ENCODE measurements at regions not wholly inside any gene's neighbourhood (a gene's known extent, or its start where the extent isn't known, plus 50 kb on each side); places are given as distances from the start of the nearest gene placed in this dataset.
"Not testable (repeated sequence)": the region's sequence is repeated elsewhere in the genome, so short reads cannot be mapped to it uniquely, and the experiment has no call there.

DNA sequence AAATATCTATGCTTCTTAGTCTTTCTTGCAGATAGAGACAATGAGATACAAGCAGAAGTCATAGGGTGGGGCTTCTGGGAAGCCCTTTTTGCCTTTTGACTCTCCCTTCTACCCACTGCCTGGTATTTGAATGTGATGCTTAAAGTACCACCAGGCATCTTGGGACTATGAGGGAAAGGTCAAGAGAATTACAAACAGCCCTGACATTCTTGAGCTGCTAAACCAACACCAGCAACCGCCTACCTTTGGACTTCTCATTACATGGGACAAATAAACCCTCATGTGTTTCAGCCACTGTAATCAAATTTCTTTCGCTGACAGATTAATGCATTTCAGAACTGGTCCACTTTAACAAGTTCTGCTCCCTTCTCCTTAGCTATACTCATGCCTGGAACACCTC is 112.8 kb downstream of the LUZP4 start:
- no peak for DNase-seq (ENCODE audit: low read depth in 2 of 2)

DNA sequence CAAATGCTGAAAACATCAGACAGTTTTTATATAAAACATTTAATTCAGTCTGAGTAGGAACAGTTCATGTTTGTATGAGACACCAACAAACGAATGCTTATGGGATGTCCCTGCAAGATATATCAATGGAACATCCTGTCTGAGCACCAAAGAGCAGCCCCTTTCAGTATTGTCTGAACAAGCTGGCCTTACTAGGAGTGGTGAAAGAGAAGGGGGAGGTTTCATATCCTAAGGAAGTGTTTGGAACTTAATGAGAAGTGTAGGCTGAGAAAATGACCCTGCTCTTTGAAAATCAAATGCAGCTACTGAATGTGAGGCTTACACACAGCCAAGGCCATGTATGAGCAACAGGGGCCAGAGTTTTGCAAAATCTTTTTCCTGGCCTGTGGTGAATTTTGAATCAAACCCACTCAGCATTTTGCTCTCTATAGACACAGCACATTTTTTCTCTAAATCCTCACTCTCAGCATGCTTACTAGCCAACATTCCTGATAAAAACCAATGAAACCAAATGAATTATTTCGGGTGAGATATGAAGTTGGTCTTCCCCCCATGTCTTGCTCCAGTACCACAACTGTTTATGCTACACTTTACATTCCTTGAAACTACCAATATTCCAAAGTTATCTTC is 119.4 kb downstream of the LUZP4 start:
- peak; percentile 25 to 47 for DNase-seq (ENCODE audit: low read depth in 2 of 2)

DNA sequence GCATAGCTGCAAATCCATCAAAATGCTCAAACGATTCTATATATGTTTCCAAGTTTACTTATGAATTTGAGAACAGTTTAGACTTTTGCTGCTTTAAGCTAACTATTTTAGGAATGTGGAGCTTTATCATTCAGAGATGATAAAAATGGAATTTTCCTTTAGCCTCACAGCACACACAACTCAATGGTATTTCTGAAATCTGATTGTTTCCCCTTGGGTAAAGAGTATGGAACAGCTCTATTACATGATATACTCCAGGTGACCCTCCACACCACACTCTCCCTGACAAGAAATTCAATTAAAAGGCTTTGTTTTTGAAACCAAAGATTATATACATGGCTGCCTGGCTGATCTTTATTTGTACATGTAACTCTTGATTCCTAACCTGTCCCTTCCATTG is 120.0 kb downstream of the LUZP4 start:
- peak in 1 of 2 experiments; percentile 13 for DNase-seq (ENCODE audit: low read depth in 2 of 2)

DNA sequence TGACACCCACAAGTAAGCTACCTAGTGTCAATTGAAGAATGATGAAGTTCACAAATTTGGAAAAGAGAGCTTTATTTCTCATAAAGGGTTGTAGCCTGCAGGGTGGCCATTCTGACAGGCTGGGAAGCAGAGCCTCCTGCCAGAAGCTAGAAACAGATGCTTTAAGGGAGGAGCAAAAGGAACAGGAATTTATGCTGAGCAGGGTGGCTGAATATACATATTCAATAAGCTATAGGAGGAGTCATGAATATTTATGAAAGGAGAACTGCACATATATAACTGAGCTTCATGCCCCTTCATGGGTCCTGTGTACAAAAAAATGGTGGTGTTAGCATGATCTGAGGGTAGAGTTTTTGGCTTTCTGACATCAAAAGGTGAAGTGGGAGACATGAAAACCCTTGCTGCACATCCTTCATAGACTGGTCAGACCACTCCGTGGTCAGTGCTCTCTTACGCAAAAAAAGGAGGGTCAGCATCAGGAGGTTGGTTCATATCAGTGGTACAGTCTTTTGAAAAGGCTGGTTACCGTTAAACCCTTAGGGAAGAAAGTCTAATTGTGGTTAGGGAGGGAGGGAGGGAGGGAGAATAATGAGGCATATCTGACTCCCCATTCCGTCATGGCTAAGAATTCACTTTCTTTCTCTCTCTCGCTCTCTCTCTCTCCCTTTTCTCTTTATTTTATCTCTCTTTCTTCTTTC is 121.4 kb downstream of the LUZP4 start:
- no peak for DNase-seq (ENCODE audit: low read depth in 2 of 2)

DNA sequence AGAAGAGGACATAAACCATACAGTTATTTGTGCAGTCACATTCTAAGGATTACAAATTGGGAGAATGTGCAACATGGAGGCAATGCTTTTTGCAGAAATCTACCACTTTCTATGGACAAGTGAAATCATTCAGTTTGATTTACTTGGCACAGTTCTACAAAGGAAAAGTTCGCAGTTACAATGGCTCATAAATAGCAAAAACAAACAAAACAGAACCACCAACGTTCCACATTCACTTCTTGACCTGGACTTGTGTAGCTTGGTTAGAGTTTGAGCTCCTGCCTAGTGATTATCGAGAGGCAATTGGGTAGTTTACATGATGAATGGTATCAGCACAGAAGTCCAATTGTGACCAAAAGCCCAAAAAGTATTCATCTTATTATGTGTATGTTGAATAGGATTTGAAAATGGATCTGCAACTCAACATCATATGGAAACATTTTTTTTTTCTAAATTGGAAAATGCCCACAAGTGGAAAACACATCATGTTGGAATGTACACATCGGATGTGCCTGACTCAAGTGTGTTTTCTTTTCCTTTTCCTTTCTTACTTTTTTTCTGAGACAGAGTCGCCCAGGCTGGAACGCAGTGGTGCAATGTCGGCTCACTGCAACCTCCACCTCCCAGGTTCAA is 123.8 kb downstream of the LUZP4 start:
- peak in 1 of 2 experiments; percentile 18 for DNase-seq (ENCODE audit: low read depth in 2 of 2)

DNA sequence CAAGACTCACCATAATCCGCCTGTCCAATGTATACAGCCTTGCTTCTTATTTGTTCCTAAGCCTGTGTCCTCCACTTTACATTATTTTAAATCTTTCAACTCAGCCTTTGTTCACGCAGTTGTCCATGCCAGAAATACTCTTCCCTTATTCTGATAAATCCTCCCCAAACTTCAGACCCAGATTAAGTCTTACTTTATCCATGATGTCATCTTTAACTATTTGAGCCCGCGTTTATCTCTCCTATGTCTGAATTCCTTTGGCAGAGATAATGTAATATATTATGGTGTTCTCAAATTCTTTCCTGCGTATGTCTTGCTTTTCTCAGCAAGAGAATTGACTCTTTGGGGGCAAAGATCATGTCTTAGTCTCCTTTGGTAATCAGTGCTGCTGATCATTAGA is 129.6 kb downstream of the LUZP4 start:
- DNase-seq (ENCODE audit: low read depth in 2 of 2), result no peak

DNA sequence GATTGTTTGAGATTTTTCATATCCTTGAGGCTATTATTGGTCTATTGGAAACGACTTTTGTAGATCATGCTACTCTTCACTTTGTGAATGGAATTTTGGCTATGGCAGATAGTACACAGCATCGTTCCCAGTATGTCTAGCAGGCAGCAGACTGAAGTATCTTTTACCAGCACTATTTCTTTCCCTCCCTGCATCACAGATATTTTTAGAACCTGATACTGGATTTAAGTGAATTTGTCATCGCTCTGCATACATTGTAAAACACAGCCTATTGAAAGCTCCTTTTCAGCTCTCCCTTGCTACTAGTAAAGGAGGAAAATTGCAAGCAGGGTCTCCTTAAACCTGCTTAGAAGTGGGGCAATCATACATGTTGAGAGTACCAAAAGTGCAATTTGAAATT is 133.6 kb downstream of the LUZP4 start:
- no peak for DNase-seq (ENCODE audit: low read depth in 2 of 2)

DNA sequence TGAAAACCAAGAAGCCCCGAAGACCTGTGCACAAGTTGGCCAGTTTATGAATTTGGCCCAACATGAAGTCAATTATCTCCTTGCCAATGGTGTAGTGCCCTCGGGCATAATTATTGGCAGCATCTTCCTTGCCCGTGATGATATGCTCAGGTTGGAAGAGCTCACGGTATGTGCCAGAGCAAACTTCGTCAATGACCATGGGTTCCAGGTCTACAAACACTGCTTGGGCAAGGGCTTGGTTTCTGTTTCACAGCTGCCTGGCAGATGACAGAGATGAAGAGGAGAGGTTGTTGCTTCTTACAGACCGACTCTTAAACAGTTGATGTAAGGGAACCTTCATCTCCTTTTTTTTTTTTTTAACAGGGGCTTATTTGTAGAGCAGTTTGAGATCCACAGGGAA is 135.6 kb upstream of the PLS3 start:
- DNase-seq (ENCODE audit: low read depth in 2 of 2), result no peak

DNA sequence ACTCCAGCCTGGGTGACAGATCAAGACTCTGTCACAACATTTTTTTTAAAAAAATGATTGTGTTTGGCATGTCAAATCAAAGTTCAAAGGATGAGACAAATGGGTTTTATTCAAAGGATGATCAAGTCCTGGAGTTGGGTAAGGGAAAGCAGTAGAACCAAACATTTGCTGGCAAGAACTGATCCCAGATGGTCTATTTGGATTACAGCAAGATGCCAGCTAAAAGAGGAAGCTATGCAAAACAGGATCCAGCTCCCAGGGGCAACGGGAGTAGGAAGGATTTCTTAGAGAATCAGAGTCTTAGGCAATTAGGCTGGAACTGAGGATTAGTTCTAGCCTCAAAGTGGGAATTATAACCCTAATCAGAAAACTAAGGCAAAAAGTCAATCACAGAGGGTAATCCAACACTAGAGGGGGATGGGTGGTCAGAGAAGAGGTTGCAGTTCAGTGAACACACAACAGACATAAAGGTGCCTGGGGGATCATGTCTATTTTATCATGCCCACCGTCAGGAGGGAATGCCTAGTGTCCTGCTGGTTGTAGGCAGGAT is 133.0 kb upstream of the PLS3 start:
- DNase-seq (ENCODE audit: low read depth in 2 of 2), result no peak

DNA sequence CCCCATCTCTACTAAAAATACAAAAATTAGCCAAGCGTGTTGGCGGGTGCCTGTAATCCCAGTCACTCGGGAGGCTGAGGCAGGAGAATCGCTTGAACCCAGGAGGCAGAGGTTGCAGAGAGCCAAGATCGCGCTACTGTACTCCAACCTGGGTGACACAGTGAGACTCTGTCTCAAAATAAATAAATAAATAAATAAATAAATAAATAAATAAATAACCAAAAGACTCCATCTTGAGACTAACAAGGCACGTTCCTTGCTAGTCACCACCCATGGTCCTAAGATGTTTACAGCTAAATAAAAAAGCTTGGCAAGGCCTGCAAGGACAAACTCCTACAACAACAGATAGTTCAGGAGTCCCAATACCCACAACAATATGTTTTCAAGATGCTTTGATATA is 126.1 kb upstream of the PLS3 start:
- DNase-seq (ENCODE audit: low read depth in 2 of 2), result not testable (repeated sequence)

DNA sequence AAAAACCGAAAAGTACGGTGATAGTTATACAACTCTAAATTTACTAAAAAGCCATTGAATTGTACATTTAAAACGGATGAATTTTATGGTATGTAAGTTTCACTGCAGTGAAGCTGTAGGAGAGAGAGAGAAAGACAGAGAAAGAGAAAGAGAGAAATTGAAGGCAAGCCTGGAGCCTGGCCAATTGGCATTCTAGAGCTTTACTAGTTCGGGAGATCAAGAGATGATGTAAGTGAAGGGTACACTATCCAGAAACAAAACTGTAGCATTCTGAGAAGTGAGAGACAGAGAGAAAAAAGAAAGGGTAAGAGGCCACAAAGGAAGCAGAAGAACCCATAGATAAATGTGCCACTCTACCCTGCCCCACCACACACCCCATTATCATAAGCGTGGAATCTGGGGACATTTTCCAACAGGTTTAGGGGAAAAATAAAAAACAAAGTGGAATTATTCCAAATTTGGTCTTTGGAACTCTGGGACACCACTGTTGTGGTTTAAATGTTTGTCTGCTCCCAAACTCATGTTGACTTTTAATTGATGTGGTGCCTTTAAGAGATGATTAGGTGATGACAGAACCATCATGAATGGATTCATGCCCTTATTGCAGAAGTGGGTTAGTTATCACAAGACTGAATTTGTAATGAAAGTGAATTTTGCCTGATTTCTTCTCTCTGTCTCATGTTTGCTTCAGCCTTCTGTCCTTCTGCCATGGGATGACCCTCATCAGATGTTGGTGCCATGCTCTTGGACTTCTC is 123.0 kb upstream of the PLS3 start:
- no peak for DNase-seq (ENCODE audit: low read depth in 2 of 2)

DNA sequence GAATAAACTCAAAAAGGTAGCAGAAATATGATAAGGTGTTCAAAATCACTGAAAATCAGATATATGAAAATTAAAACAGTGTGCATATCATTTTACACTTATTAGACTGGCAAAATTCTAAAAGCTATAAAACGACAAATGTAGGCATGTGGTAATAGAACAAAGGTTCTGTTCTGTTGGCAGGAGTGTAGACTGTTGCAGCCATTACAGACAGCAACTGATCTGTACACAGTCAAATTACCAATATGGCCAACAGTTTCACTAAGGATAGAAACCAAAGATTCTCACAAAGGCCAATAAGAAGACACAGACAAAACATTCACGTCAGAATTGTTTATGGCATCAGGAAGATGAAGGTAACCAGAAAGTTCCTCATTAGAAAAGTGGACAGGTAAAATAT is 112.8 kb upstream of the PLS3 start:
- no peak for DNase-seq (ENCODE audit: low read depth in 2 of 2)

DNA sequence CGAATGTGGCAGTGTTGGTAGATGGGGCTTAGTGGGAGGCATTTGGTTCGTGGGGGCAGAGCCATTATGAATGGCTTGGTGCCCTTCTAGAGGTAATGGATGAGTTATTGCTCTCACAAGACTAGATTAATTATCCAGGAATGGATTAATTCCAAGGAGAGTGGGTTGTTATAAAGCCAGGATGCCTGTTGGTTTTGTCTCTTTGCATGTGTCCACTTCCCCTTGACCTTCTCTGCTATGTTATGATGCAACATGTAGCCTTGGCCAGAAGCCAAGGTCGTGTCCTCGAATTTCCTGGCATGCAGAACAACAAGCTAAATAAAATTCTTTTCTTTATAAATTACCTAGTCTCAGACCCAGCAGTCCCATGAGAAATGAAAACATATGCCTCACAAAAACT is 111.2 kb upstream of the PLS3 start:
- no peak for DNase-seq (ENCODE audit: low read depth in 2 of 2)

DNA sequence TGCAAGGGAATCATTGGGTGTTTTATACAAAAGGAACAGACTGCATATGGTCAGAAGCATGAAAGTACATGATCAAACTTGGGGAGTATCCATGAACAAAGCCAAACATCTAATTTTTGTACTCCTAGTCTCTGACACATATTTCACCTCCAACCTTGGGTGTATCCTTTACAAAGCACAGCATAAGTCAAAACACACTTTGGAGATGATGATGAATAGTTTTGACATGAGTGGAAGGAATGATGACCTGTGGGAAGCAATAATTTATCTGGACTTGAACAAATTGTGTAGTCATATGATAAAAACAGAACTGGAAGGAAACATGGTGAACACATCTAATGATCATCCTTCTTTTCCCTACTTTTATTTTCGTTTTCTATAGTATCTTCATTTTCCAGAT is 108.7 kb upstream of the PLS3 start:
- DNase-seq (ENCODE audit: low read depth in 2 of 2), result no peak

DNA sequence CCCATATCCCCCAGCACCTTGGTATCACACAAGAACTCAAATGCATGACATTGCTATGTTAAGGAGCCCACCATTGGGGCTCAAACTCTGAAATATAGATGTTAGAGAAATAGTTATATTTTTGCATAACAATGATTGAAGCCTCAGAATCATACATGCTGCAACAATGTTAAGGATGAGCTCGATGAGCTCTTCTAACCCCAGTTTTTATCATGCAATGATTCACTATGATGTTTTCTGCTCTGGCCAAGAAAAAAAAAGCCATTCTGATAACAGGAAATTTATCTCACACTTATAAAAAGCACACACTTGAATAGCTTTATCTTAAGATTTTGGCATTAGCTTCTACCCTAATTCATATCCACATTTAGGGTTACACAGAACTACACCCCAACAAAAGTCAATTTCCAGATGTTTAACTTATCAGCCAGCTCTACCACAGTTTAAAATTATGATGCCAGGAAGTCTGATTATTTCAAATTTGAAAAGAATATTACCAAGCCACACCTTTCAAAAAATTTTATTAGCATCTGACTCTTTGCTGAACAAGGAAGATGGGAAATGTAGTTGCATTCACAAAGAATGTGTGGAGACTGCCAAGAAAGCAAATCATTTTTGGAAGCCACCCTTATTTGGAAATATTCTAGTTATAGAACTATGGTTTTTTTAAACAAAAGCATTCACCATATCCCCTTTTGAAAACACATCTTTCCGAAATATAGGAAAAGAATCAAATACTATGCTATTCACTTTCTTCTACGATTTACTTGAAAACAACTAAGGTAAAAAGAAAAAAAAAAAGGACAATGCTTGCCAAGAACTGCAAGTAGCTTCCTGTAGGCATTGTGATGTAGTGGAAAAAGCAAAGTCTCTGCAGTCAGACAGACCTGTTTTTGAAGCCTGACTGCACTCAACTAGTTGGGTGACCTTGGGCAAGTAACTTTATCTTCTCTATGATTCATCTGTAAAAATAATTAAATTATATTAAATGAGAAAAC is 100.8 kb upstream of the PLS3 start:
- peak; percentile 37 to 39 for DNase-seq (ENCODE audit: low read depth in 2 of 2)

DNA sequence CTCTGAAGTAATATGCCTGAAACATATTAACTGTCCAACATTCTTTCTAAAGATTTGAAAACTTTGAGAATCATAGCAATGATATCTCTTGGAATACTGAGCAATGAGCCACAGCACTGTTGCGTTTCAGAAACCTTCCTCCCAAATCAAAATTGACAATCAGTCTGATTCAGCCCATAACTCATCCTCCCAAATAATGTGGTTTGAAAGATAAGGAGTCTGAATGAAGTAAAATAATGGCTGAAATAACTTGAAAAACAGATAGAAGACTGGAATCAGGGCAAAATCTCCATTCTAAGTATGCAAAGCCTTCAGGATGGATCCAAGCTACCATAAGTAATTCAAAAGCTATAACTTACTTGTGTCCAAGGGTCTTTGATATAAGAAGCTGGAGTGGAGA is 98.6 kb upstream of the PLS3 start:
- DNase-seq (ENCODE audit: low read depth in 2 of 2), result no peak

DNA sequence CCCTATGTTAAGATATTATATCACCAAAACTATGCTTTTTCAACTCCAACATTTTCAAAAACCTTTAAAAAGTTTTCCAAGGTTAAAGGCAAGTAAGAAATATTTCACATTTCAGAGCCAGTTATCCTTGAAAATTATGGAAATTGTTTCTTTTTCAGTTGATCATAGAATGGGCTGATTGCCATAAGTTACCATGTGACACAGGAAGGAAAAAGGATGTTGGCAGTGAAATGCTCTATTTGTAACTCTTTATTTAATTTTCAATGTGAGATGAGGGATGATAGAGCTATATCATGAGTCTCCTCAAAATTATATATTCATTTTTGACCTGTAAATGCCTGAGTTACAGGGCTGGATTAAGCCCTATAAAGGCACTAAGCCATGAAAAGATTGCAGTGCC is 93.0 kb upstream of the PLS3 start:
- no peak for DNase-seq (ENCODE audit: low read depth in 2 of 2)

DNA sequence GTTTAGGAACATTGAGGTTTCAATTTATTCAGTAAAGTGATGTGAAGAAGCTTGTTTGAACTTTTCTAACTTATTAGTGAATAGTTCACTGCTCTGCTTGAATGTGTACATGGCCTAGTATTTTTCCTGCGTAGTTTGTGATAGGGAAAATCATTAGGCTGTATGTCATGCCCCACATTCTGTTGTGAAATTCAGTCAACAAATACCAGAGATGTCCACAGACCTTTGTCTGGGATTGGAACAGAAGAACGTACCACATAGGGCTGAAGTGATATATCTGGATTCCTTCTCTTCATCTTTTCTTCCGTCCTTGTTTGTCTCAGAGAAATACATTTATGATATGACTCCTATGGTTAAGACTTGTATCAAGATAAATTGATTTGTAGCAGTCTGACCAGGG is 88.8 kb upstream of the PLS3 start:
- DNase-seq (ENCODE audit: low read depth in 2 of 2), result no peak

DNA sequence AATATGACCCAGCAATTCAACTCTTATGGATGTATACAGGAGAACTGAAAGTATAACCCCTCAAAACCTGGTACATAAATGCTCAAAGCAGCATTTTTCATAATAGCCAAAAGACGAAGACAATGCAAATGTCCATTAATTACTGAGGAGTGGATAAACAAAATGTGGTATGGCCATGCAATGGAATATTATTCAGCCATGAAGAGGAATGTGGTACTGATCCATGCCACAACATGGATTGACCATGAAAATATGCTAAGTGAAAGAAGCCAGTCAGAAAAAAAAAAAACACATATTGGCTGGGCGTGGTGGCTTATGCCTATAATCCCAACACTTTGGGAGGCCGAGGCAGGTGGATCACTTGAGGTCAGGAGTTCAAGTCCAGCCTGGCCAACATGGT is 74.5 kb upstream of the PLS3 start:
- DNase-seq (ENCODE audit: low read depth in 2 of 2), result no peak

DNA sequence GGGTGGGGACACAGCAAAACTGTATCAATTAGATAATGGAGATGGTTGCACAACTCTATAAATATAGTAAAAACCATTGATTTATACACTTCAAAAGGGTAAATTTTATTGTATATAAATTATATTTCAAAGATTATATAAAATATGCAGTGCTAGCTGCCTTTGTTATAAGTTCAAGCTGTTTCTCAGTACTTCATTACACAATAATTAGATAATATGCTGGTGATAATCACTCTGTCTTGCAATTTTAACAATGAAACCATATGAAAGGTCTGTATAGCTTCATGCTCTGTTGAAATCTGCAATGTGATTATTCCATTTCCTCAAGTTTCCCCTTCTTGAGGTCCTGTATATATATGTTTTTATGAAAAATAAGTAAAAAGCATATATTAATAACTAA is 73.4 kb upstream of the PLS3 start:
- no peak for DNase-seq (ENCODE audit: low read depth in 2 of 2)

DNA sequence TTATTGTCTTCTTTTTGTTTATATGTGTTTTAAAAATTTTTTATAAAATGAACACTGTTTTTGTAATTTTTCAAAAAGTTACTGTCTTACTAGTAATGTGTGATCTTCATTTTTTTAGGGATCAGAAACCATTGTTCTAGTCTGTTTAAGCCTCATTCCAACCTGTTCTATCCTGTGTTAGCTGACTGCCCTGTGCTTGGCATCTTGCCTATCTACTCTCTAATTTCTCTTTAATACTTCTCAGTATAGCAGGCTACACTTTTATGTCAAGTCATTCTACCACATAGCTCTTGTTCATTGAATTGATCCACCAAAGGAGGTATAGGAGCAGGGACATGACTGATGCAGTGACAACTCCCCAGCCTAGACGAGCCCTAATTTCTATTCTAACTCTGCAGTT is 70.2 kb upstream of the PLS3 start:
- no peak for DNase-seq (ENCODE audit: low read depth in 2 of 2)
